ENCODE measurements at regions not wholly inside any gene's neighbourhood (a gene's known extent, or its start where the extent isn't known, plus 50 kb on each side); places are given as distances from the start of the nearest gene placed in this dataset.

DNA sequence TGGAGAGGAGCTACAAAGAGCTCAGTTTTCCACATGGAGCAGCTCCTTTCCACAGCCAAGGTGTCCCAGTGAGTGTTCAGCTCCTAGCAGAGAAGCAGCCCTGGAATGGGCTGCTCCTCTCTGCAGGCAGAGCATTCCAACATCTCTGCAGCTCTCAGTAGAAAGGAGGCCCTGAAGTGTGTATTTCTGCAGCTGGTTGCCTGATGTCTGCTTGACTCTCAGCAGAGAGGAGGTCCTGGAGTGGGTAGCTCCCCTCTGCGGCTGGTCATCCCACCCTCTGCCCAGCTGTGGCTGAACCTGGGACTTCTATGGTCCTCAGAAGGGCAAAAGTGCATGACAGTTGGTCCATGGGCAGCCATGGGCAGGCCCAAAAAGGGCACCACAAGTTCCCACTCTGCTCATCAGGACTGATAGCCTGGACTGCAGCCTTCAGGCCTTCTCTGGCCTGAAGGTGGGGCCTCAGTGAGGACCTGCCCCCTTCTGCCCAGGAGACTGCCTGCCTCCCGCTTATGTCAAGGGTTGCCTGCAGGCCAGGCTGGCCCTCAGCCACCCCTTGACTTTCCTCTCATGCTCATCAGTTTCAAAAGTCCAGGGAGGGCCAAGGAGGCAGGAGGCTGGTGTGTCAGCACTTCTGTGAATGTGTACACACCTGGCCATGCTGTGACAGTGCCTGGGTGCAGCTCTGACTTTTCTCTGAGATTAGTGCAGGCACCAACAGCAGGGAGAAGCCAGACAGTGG lies 605.9 kb upstream of the FAM174A start:
- WGBS, 3 donors = 92 to 100% (median 93%) methylated on average over 2 of the region's 2 CpGs
- Histone ChIP-seq H3K4me1 (no peaks in the 10 kb centered on the region), H3K4me3 (no peak overlapping the region), H3K9me3 (no peaks in the 10 kb centered on the region), H3K27me3 (ENCODE audit: insufficient read depth in 3 of 3, low read length in 2 of 3) (no peaks in the 10 kb centered on the region), H3K36me3 (ENCODE audit: insufficient read depth in 1 of 2, low read depth in 1 of 2) (no peaks in the 10 kb centered on the region), H3K27ac (no peak overlapping the region)
- ATAC-seq (no peak), DNase-seq (peak in 1 of 2 donors; percentile 21)
- intact Hi-C loops (cut with DNase I) = no loop called here
- no peak for TF ChIP-seq CTCF (IDR thresholded peaks at IDR 0.05)

- no peak for TF ChIP-seq CTCF (IDR thresholded peaks at IDR 0.05)
- DNase-seq = peak in 1 of 2 donors; percentile 28
- H3K9me3 ChIP-seq = no peaks in the 10 kb centered on the region
- intact Hi-C loops (cut with DNase I) = no loop called here
- no peak overlapping the region for H3K27ac ChIP-seq
- 59 to 80% (median 64%) methylated on average over 4 of the region's 4 CpGs for WGBS, 3 donors
- H3K4me1 ChIP-seq = no peaks in the 10 kb centered on the region
- H3K4me3 ChIP-seq = no peak overlapping the region
- no peaks in the 10 kb centered on the region for H3K36me3 ChIP-seq (ENCODE audit: insufficient read depth in 1 of 2, low read depth in 1 of 2)
- no peak for ATAC-seq
- no peaks in the 10 kb centered on the region for H3K27me3 ChIP-seq (ENCODE audit: insufficient read depth in 3 of 3, low read length in 2 of 3)
Measured at GRCh38 chr5:99928490-99928889, 606.7 kb upstream of the FAM174A start.

DNA sequence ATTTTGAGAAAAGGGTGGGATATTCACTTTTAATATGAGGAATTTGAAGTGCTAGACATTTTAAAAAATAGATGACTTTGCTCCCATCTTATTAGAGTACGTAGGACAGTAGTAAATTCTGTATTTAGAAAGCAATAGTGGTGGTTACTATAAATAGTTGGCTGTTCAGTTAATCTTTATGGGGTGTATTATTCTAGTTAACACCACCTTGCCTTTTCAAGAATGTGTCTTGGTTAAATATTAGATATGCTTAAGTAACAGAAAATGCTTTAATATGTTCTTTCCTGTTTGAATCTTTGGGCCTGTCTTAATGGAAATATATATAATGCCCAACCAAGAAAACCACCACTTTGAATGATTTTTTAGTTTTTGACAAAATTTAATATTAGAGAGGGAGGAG lies 608.7 kb upstream of the FAM174A start:
- TF ChIP-seq CTCF (IDR thresholded peaks at IDR 0.05) = no peak
- Histone ChIP-seq H3K4me3 (no peak overlapping the region), H3K27ac (no peak overlapping the region), H3K9me3 (no peaks in the 10 kb centered on the region), H3K27me3 (ENCODE audit: insufficient read depth in 3 of 3, low read length in 2 of 3) (no peaks in the 10 kb centered on the region), H3K4me1 (no peaks in the 10 kb centered on the region), H3K36me3 (ENCODE audit: insufficient read depth in 1 of 2, low read depth in 1 of 2) (no peaks in the 10 kb centered on the region)
- 52 to 62% (median 59%) methylated on average over 1 of the region's 1 CpG for WGBS, 3 donors
- intact Hi-C loops (cut with DNase I) = no loop called here
- ATAC-seq (no peak), DNase-seq (no peak)

DNA sequence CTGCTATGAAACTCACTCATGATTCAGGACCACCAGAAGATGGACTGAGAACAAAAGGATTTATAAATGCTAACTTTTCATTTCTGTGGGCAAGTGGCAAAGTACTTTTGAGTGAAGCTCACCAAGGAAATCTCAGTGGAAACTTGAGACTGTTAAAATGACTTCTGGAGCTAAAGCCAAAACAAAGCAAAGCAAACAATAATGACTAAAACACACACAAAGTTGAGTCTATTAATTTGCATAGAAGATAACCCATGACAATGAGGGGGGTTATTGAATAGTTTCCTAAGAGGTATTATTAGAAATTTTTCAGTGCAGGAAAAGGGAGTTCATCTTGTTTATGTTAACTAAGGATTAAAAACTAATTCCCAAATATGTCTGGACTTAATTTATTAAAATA lies 612.8 kb upstream of the FAM174A start:
- no peak for TF ChIP-seq CTCF (IDR thresholded peaks at IDR 0.05)
- ATAC-seq = no peak
- no peak for DNase-seq
- H3K27ac ChIP-seq = no peak overlapping the region
- no peaks in the 10 kb centered on the region for H3K9me3 ChIP-seq
- H3K4me3 ChIP-seq = no peak overlapping the region
- H3K4me1 ChIP-seq = no peaks in the 10 kb centered on the region
- intact Hi-C loops (cut with DNase I) = no loop called here
- no peaks in the 10 kb centered on the region for H3K27me3 ChIP-seq (ENCODE audit: insufficient read depth in 3 of 3, low read length in 2 of 3)
- H3K36me3 ChIP-seq (ENCODE audit: insufficient read depth in 1 of 2, low read depth in 1 of 2) = no peaks in the 10 kb centered on the region

DNA sequence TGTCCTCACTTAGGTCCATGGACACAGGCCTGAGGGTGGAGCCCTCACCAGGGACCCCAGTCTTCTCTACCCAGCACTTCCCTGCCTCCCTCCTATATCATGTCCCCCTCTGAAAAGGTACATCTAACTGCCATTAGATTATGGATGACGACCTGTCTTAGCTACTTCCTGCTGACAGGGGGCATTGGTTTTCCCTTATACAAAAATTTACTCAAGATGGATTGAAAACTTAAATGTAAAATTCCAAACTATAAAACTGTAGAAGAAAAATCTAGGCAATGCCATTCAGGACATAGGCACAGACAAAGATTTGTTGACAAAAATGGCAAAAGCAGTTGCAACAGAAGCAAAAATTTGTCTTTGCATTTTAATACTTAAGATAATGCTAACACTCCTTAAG lies 623.2 kb upstream of the FAM174A start:
- TF ChIP-seq CTCF (IDR thresholded peaks at IDR 0.05) = no peak
- WGBS, 3 donors = 56 to 65% (median 57%) methylated on average over 1 of the region's 1 CpG
- Histone ChIP-seq H3K4me3 (no peak overlapping the region), H3K27me3 (ENCODE audit: insufficient read depth in 3 of 3, low read length in 2 of 3) (no peaks in the 10 kb centered on the region), H3K9me3 (no peaks in the 10 kb centered on the region), H3K36me3 (ENCODE audit: insufficient read depth in 1 of 2, low read depth in 1 of 2) (no peaks in the 10 kb centered on the region), H3K4me1 (no peaks in the 10 kb centered on the region), H3K27ac (no peak overlapping the region)
- DNase-seq (no peak), ATAC-seq (no peak)
- intact Hi-C loops (cut with DNase I) = no loop called here
